ENCODE measurements at regions not wholly inside any gene's neighbourhood (a gene's known extent, or its start where the extent isn't known, plus 50 kb on each side); places are given as distances from the start of the nearest gene placed in this dataset.

GRCh38 chr11:95305705-95306104, 74.7 kb upstream of the SESN3 start:
- no peak for TF ChIP-seq EZH2 (IDR thresholded peaks at IDR 0.05)
- no peak for TF ChIP-seq POLR2AphosphoS5 (IDR thresholded peaks at IDR 0.05; ENCODE audit: borderline replicate concordance, low read depth, low read length)

All from SK-N-MC (cell line).